ENCODE measurements at regions not wholly inside any gene's neighbourhood (a gene's known extent, or its start where the extent isn't known, plus 50 kb on each side); places are given as distances from the start of the nearest gene placed in this dataset.

- Histone ChIP-seq H3K4me3 (ENCODE audit: low read length) (peak overlapping the region; percentile 3; the same call in 1 of the 2 replicates), H3K36me3 (ENCODE audit: insufficient read depth, low read depth, low read length) (no peaks in the 10 kb centered on the region), H3K27me3 (ENCODE audit: insufficient read depth, low read length) (peaks cover 19% of the 10 kb centered on the region; the same call in 1 of the 2 replicates), H3K4me1 (ENCODE audit: insufficient read depth, low read length) (peaks cover 22% of the 10 kb centered on the region), H3K9ac (ENCODE audit: low read depth, low read length) (peak overlapping the region; percentile 50; the same call in 1 of the 2 replicates), H3K27ac (ENCODE audit: low read length) (no peak overlapping the region), H3K9me3 (ENCODE audit: insufficient read depth, low read depth, low read length) (0 out of 2 replicates have a peak, but pooled peaks cover 2% of the 10 kb centered on the region)
Measured at GRCh38 chr3:194287374-194287773, 63.8 kb downstream of the CPN2 start.

- Histone ChIP-seq H3K9me3 (ENCODE audit: insufficient read depth, low read depth, low read length) (0 out of 2 replicates have a peak, but pooled peaks cover 2% of the 10 kb centered on the region), H3K9ac (ENCODE audit: low read depth, low read length) (peak overlapping the region; percentile 50; the same call in 1 of the 2 replicates), H3K36me3 (ENCODE audit: insufficient read depth, low read depth, low read length) (no peaks in the 10 kb centered on the region), H3K4me1 (ENCODE audit: insufficient read depth, low read length) (peaks cover 22% of the 10 kb centered on the region), H3K27me3 (ENCODE audit: insufficient read depth, low read length) (peaks cover 26% of the 10 kb centered on the region; the same call in 1 of the 2 replicates), H3K4me3 (ENCODE audit: low read length) (no peak overlapping the region), H3K27ac (ENCODE audit: low read length) (no peak overlapping the region)
Measured at GRCh38 chr3:194287977-194288706, 63.0 kb downstream of the CPN2 start.
